HG03103 (cell line): ENCODE measurements at regions not wholly inside any gene's neighbourhood (a gene's known extent, or its start where the extent isn't known, plus 50 kb on each side); places are given as distances from the start of the nearest gene placed in this dataset.

Experiments used
- ATAC-seq: cut with Tn5 transposase; IDR thresholded peaks from one replicate; pipeline ENCODE4 v1.9.1; 2021; ENCODE audit warnings: low read depth; ENCODE audit not compliant: unreplicated experiment

DNA sequence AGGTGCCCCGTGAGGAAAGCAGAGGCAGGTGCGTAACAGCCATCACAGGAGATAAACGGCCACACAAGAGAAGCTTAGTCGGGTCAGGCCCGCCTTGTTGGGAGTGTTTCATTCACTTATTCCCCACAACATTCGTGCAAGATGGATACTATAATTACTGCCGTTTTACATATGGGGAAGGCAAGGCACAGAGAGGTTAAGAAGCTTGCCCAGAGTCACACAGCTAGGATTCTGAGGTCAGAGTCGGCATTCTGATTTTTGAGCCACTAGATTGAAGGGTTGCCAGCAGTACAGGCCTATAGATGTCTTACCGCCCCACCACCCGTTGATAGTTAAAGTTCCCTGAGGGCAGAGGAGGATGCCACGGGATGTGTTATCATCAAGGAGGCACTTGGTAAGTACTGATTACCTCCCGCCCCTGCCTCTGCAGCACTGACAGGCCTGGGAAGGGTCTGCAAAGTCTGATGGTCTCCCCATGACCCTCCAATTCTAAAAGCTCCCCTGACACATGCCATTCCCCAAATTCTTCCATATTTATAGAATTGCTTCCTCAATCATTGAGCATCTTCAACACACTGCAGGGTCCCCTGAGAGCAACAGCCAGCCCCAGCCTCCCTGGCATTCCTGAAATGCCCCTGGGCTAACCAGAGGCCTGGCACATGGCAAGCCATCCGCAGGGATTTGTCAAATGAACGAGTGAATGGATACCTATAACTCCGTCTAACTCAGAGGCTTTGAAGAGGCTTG is 74.7 kb upstream of the CLDN14 start:
- ATAC-seq = no peak

- no peak for ATAC-seq
Measured at GRCh38 chr21:36555199-36555800, 75.4 kb upstream of the CLDN14 start.

DNA sequence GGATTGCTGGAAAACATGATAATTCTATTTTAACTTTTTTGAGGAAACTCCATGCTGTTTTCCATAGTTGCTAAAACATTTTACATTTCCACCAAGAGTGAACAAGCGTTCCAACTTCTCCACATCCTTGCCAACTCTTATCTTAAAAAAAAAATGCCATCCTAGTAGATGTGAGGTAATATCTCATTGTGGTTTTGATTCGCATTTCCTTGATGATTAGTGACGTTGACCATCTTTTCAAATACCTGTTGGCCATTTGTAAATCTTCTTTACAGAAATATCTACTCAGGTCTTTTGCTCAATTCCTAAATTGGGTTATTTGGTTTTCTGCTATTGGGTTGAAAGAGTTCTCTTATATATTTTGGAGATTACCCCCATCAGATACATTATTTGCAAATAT is 77.4 kb upstream of the CLDN14 start:
- ATAC-seq = no peak

- ATAC-seq = no peak
Measured at GRCh38 chr21:36560933-36561575, 81.1 kb upstream of the CLDN14 start.

- no peak for ATAC-seq
Measured at GRCh38 chr21:36563341-36563926, 83.5 kb upstream of the CLDN14 start.

DNA sequence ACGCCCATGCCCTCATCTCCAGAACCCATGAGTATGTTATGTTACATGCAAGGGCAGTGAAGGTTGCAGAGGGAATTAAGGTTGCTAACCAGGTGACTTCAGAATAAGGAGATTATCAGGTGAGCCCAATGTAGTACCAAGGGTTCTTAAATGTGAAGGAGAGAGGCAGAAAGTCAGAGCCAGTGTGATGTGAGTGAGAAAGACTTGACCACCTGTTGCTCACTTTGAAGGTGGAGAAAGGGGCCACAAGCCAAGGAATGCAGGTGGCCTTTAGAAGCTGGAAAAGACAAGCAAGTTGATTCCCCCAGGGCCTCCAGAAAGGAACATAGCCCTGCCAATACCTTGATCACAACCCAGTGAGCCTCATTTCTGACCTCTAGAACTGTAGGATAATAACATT is 84.7 kb upstream of the CLDN14 start:
- no peak for ATAC-seq

GRCh38 chr21:36565540-36565939 is 85.6 kb upstream of the CLDN14 start:
- ATAC-seq = no peak

GRCh38 chr21:36566644-36567043 is 86.7 kb upstream of the CLDN14 start:
- no peak for ATAC-seq

- no peak for ATAC-seq
Measured at GRCh38 chr21:36567216-36567885, 87.4 kb upstream of the CLDN14 start.

- no peak for ATAC-seq
Measured at GRCh38 chr21:36569511-36569910, 89.6 kb upstream of the CLDN14 start.

DNA sequence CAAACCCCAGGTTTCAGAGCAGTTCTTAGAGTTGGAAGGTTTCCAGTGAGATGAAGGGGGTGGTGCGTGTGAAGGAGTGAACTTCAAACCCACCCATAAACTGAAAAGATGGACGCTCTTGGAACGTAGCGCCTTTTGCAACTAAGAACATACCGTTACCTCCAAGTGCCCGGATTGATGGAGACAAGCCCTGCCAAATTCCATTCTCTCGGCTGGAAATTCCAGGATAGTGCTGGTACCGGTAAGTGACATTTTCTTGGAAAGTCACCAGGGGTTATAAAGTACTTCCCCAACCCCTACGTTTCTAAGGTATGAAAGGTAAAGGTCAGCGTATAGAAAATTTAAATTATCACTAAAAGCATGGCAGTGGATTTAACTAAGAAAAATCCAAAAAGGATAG is 91.6 kb upstream of the CLDN14 start:
- ATAC-seq = no peak

GRCh38 chr21:36572039-36572438 is 92.1 kb upstream of the CLDN14 start:
- ATAC-seq = no peak

- no peak for ATAC-seq
Measured at GRCh38 chr21:36575306-36575705, 95.4 kb upstream of the CLDN14 start.

DNA sequence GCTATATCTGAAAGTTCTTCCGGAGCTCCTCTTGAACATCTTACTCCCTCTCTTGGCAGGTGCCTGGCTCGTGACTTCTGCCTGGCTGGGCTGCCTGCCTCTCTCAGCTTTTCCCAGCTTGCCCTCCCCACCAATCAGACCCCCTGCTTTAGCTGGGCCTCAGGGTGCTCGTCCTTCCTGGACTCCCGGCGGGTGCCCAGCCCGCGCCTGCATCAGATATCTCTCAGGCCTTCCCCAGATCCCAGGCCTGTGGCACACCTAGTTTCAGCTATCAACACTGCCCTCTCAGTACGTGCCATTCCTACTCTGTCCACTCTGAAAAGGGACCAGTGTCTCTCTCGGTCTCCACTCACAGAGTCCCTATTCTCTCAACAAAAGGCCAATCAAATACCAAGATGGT is 96.5 kb upstream of the CLDN14 start:
- no peak for ATAC-seq

GRCh38 chr21:36579898-36580297 is 100.0 kb upstream of the CLDN14 start:
- ATAC-seq = no peak

DNA sequence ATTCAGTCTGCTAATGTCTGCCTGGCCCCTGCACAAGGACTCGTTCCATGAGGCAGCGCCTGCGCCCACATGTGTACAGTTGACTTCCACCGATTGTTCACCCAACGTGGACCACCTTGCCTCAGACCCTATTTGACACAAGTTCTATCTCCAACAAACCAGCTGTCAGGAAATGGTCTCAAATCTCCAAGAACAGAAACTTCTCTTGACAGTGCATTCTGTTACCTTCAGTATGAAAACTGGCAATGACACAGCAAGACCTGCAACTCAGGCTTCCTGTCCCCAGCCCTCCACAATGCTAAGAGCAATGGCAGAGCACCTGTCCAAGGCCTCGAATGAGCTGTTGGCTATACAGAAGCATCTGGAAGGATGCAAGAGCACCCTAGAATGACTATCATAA is 102.3 kb upstream of the CLDN14 start:
- no peak for ATAC-seq

DNA sequence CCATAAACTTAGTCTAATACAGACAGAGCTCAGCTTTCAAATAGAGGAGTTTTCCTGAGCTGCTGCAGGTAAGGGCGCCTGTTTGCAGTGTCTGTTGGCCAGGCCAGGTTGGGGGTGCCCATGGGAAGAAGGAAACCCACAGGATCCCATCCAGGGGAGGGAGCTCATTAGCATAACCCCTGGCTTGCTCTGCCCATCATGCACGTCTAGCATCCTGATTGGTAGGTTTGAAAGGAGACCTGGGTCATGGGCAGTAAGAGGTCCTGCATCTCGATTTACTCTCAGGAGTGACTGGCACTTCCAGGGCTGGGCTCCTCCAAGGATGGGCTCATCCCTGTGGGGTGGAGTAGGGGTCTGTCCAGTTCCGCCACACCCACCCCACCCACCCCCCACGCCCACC is 103.7 kb upstream of the CLDN14 start:
- no peak for ATAC-seq

DNA sequence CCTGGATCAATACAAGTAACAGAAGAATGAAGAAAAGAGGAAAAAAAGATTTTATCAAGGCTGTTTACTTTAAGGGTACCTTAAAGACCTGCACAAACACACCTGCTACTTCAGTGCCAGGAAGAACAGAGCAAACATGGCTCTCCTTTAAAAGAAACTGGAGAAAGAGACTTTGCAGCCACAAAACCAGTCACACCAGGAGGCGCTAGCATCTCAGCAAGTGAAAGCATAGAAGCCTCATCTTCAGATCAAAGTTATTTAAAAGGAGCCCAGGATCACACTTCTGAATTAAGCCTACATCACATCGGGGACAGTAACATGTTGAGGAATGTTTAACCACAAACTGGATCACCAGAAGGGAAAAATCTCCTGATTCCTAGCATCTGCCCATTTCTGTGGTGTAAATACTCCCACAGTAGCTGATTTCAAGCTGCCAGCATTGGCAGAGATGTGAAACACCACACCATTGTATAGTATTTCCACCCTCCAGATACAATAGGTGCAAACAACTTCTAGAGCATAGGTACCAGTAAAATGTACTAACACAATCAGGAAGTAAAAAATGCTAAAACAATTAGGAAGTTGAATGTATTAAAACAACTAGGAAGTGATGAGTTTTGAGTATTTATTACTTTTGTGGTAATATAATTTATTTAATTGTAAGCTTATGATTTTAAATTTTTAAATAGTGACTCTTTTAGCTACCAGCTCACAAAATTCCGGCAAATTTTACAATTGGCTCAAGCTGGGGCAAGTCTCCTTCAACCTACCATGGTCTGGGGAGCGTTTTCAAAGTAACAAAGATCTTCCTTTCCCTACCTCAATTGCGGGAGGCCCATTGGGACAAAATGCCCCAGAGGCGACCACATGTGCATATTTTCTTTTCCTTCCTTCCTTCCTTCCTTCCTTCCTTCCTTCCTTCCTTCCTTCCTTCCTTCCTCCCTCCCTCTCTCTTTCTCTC is 105.3 kb upstream of the CLDN14 start:
- ATAC-seq = no peak

- ATAC-seq = no peak
Measured at GRCh38 chr21:36587388-36587787, 107.5 kb upstream of the CLDN14 start.
